RPMI7951 (cell line): ENCODE measurements at regions not wholly inside any gene's neighbourhood (a gene's known extent, or its start where the extent isn't known, plus 50 kb on each side); places are given as distances from the start of the nearest gene placed in this dataset.
"Not testable (repeated sequence)": the region's sequence is repeated elsewhere in the genome, so short reads cannot be mapped to it uniquely, and the experiment has no call there.

Experiments used
- DNase-seq: peaks from one replicate; pipeline ENCODE4 v3.0.0-alpha.2; 2012; ENCODE audit warnings: low read depth

- no peak for DNase-seq
Observed at GRCh38 chr9:589723-590122, 251.8 kb upstream of the DMRT1 start.

- DNase-seq = no peak
Observed at GRCh38 chr9:591292-591691, 250.2 kb upstream of the DMRT1 start.

- DNase-seq = no peak
Observed at GRCh38 chr9:592225-592624, 249.3 kb upstream of the DMRT1 start.

GRCh38 chr9:592733-593132 is 248.8 kb upstream of the DMRT1 start:
- DNase-seq = no peak

- DNase-seq = no peak
Observed at GRCh38 chr9:593809-594208, 247.7 kb upstream of the DMRT1 start.

GRCh38 chr9:596703-597102 is 244.8 kb upstream of the DMRT1 start:
- DNase-seq = no peak

- DNase-seq = no peak
Observed at GRCh38 chr9:600006-600405, 241.5 kb upstream of the DMRT1 start.

- no peak for DNase-seq
Observed at GRCh38 chr9:602716-603115, 238.8 kb upstream of the DMRT1 start.

- no peak for DNase-seq
Observed at GRCh38 chr9:603126-603525, 238.4 kb upstream of the DMRT1 start.

GRCh38 chr9:607417-607816 is 234.1 kb upstream of the DMRT1 start:
- DNase-seq = no peak

GRCh38 chr9:613771-614347 is 227.6 kb upstream of the DMRT1 start:
- peak; percentile 87 for DNase-seq

- DNase-seq = peak; percentile 14
Observed at GRCh38 chr9:614431-614830, 227.1 kb upstream of the DMRT1 start.

GRCh38 chr9:615756-616155 is 225.7 kb upstream of the DMRT1 start:
- no peak for DNase-seq

- no peak for DNase-seq
Observed at GRCh38 chr9:616694-617093, 224.8 kb upstream of the DMRT1 start.

- no peak for DNase-seq
Observed at GRCh38 chr9:617445-618085, 223.9 kb upstream of the DMRT1 start.

GRCh38 chr9:618478-618877 is 223.0 kb upstream of the DMRT1 start:
- no peak for DNase-seq

GRCh38 chr9:621201-621855 is 220.2 kb upstream of the DMRT1 start:
- DNase-seq = no peak

GRCh38 chr9:624935-625500 is 216.5 kb upstream of the DMRT1 start:
- no peak for DNase-seq

GRCh38 chr9:625613-626012 is 215.9 kb upstream of the DMRT1 start:
- DNase-seq = no peak

- DNase-seq = not testable (repeated sequence)
Observed at GRCh38 chr9:626114-626513, 215.4 kb upstream of the DMRT1 start.

GRCh38 chr9:626596-626995 is 214.9 kb upstream of the DMRT1 start:
- DNase-seq = no peak

GRCh38 chr9:627336-627970 is 214.0 kb upstream of the DMRT1 start:
- DNase-seq = no peak

- peak; percentile 24 for DNase-seq
Observed at GRCh38 chr9:629146-629545, 212.4 kb upstream of the DMRT1 start.
